ENCODE measurements at regions not wholly inside any gene's neighbourhood (a gene's known extent, or its start where the extent isn't known, plus 50 kb on each side); places are given as distances from the start of the nearest gene placed in this dataset.

GRCh38 chr1:237961754-237962153 lies 71.0 kb upstream of the ZP4 start:
- TF ChIP-seq, protein P1, sequence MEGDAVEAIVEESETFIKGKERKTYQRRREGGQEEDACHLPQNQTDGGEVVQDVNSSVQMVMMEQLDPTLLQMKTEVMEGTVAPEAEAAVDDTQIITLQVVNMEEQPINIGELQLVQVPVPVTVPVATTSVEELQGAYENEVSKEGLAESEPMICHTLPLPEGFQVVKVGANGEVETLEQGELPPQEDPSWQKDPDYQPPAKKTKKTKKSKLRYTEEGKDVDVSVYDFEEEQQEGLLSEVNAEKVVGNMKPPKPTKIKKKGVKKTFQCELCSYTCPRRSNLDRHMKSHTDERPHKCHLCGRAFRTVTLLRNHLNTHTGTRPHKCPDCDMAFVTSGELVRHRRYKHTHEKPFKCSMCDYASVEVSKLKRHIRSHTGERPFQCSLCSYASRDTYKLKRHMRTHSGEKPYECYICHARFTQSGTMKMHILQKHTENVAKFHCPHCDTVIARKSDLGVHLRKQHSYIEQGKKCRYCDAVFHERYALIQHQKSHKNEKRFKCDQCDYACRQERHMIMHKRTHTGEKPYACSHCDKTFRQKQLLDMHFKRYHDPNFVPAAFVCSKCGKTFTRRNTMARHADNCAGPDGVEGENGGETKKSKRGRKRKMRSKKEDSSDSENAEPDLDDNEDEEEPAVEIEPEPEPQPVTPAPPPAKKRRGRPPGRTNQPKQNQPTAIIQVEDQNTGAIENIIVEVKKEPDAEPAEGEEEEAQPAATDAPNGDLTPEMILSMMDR (IDR thresholded peaks at IDR 0.05) = no peak
- TF ChIP-seq EP300 (IDR thresholded peaks at IDR 0.05) = no peak
- TF ChIP-seq POLR2AphosphoS2 (conservative IDR thresholded peaks at IDR 0.05; ENCODE audit: low read length) = no peak
- TF ChIP-seq POLR2A (IDR thresholded peaks at IDR 0.05; ENCODE audit: low read length) = no peak
- TF ChIP-seq BHLHE40 (IDR thresholded peaks at IDR 0.05; ENCODE audit: low read depth, low read length) = no peak
- TF ChIP-seq RFX5 (IDR thresholded peaks at IDR 0.05) = no peak
- TF ChIP-seq USF2 (IDR thresholded peaks at IDR 0.05) = no peak
- TF ChIP-seq REST (IDR thresholded peaks at IDR 0.05) = no peak
- TF ChIP-seq, protein P2, sequence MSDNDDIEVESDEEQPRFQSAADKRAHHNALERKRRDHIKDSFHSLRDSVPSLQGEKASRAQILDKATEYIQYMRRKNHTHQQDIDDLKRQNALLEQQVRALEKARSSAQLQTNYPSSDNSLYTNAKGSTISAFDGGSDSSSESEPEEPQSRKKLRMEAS (IDR thresholded peaks at IDR 0.05) = no peak
- no peak for TF ChIP-seq RCOR1 (IDR thresholded peaks at IDR 0.05; ENCODE audit: low read depth, low read length)
- TF ChIP-seq HOXA7 (CRISPR knock-in tag; IDR thresholded peaks at IDR 0.05) = no peak
- no peak for TF ChIP-seq HOXB5 (CRISPR knock-in tag; IDR thresholded peaks at IDR 0.05)
